Uterus (tissue), 3 donors: ENCODE measurements at regions not wholly inside any gene's neighbourhood (a gene's known extent, or its start where the extent isn't known, plus 50 kb on each side); places are given as distances from the start of the nearest gene placed in this dataset.

Experiments
- DNase-seq, 2 donors: peaks; one replicate each; pipeline ENCODE4 v3.0.0-alpha.2; 2019 to 2020
- H3K27ac ChIP-seq, 2 donors: fragments of 200-600 bp; sonication (generic); 1 replicate in 1 of 2; 2 replicates in 1 of 2; pipeline ENCODE4 v1.5.1; 2016 to 2018
- H3K27me3 ChIP-seq, 2 donors: fragments of 200-600 bp; sonication (generic); one replicate each; pipeline ENCODE4 v1.5.1; 2018 to 2019; ENCODE audit warnings: control low read depth in 1 of 2
- H3K36me3 ChIP-seq, 2 donors: fragments of 200-600 bp; sonication (generic); one replicate each; pipeline ENCODE4 v1.5.1; 2019; ENCODE audit warnings: control low read depth in 1 of 2
- H3K4me1 ChIP-seq, 2 donors: fragments of 200-600 bp; sonication (generic); one replicate each; pipeline ENCODE4 v1.5.1; 2018 to 2019; ENCODE audit warnings: control low read depth in 1 of 2
- H3K4me3 ChIP-seq, 2 donors: fragments of 200-600 bp; sonication (generic); 1 replicate in 1 of 2; 2 replicates in 1 of 2; pipeline ENCODE4 v1.5.1; 2018 to 2019; ENCODE audit warnings: mild to moderate bottlenecking in 1 of 2
- H3K9me3 ChIP-seq, 2 donors: fragments of 200-600 bp; sonication (generic); one replicate each; pipeline ENCODE4 v1.5.1; 2019; ENCODE audit warnings: control low read depth in 1 of 2
- CTCF ChIP-seq, 4 experiments: fragments of 200-600 bp in 2 of 4; fragments of 450-650 bp in 2 of 4; sonication (generic) in 2 of 4; IDR thresholded peaks; one replicate each; pipeline ENCODE4 v1.5.1; 2016 to 2019; ENCODE audit warnings: antibody characterized with exemption in 4 of 4, mild to moderate bottlenecking in 2 of 4, moderate library complexity in 1 of 4
- POLR2A ChIP-seq, 2 donors: fragments of 450-650 bp; IDR thresholded peaks; one replicate each; pipeline ENCODE4 v1.6.1; 2016; ENCODE audit warnings: antibody characterized with exemption in 2 of 2, mild to moderate bottlenecking in 1 of 2, moderate library complexity in 1 of 2
- intact Hi-C: fragments of 100-400 bp; cut with DNase I; formaldehyde crosslinking; loops from one replicate; pipeline ENCODE4 v1.15.1; 2023; ENCODE audit warnings: low total_unique reads
- donor health status: DM: yes; HTN: yes; CAD: no.

GRCh38 chr11:56932572-56933220, 56.0 kb upstream of the OR5AK2 start:
- DNase-seq = no peak
- Histone ChIP-seq H3K4me3 (no peak overlapping the region), H3K9me3 (no peaks in the 10 kb centered on the region), H3K27me3 (no peaks in the 10 kb centered on the region), H3K4me1 (no peaks in the 10 kb centered on the region), H3K27ac (no peak overlapping the region), H3K36me3 (no peaks in the 10 kb centered on the region)
- intact Hi-C loops = no loop called here
- no peak for TF ChIP-seq POLR2A (IDR thresholded peaks at IDR 0.05)
- TF ChIP-seq CTCF (IDR thresholded peaks at IDR 0.05) = no peak

GRCh38 chr11:56923116-56923515, 65.6 kb upstream of the OR5AK2 start:
- H3K27me3 ChIP-seq = no peaks in the 10 kb centered on the region
- intact Hi-C loops = no loop called here
- H3K9me3 ChIP-seq = no peaks in the 10 kb centered on the region
- no peak for DNase-seq
- TF ChIP-seq POLR2A (IDR thresholded peaks at IDR 0.05) (no peak), CTCF (IDR thresholded peaks at IDR 0.05) (no peak)
- H3K4me1 ChIP-seq = no peaks in the 10 kb centered on the region
- no peak overlapping the region for H3K27ac ChIP-seq
- no peaks in the 10 kb centered on the region for H3K36me3 ChIP-seq
- no peak overlapping the region for H3K4me3 ChIP-seq

GRCh38 chr11:56922421-56922820, 66.3 kb upstream of the OR5AK2 start:
- intact Hi-C loops = no loop called here
- H3K36me3 ChIP-seq = no peaks in the 10 kb centered on the region
- no peak overlapping the region for H3K27ac ChIP-seq
- TF ChIP-seq POLR2A (IDR thresholded peaks at IDR 0.05) = no peak
- TF ChIP-seq CTCF (IDR thresholded peaks at IDR 0.05) = no peak
- H3K27me3 ChIP-seq = no peaks in the 10 kb centered on the region
- H3K9me3 ChIP-seq = no peaks in the 10 kb centered on the region
- DNase-seq = no peak
- no peak overlapping the region for H3K4me3 ChIP-seq
- H3K4me1 ChIP-seq = no peaks in the 10 kb centered on the region

GRCh38 chr11:56917708-56918400, 70.9 kb upstream of the OR5AK2 start:
- no peak for DNase-seq
- TF ChIP-seq CTCF (IDR thresholded peaks at IDR 0.05) = no peak
- no peak for TF ChIP-seq POLR2A (IDR thresholded peaks at IDR 0.05)
- intact Hi-C loops = no loop called here
- no peaks in the 10 kb centered on the region for H3K27me3 ChIP-seq
- H3K27ac ChIP-seq = no peak overlapping the region
- no peaks in the 10 kb centered on the region for H3K36me3 ChIP-seq
- H3K9me3 ChIP-seq = no peaks in the 10 kb centered on the region
- no peaks in the 10 kb centered on the region for H3K4me1 ChIP-seq
- no peak overlapping the region for H3K4me3 ChIP-seq

- Histone ChIP-seq H3K27ac (no peak overlapping the region), H3K4me3 (no peak overlapping the region)
Observed at GRCh38 chr11:56916587-56916986, 72.1 kb upstream of the OR5AK2 start.

More at GRCh38 chr11:56916587-56916986, 72.1 kb upstream of the OR5AK2 start:
- DNase-seq = no peak
- TF ChIP-seq CTCF (IDR thresholded peaks at IDR 0.05) = no peak
- TF ChIP-seq POLR2A (IDR thresholded peaks at IDR 0.05) = no peak
- no peaks in the 10 kb centered on the region for H3K4me1 ChIP-seq
- H3K27me3 ChIP-seq = no peaks in the 10 kb centered on the region
- no peaks in the 10 kb centered on the region for H3K36me3 ChIP-seq
- intact Hi-C loops = no loop called here
- H3K9me3 ChIP-seq = no peaks in the 10 kb centered on the region
